ENCODE measurements at regions not wholly inside any gene's neighbourhood (a gene's known extent, or its start where the extent isn't known, plus 50 kb on each side); places are given as distances from the start of the nearest gene placed in this dataset.
"Not testable (repeated sequence)": the region's sequence is repeated elsewhere in the genome, so short reads cannot be mapped to it uniquely, and the experiment has no call there.

- H3K27me3 Mint-ChIP-seq (ENCODE audit: low read depth): no peaks in the 10 kb centered on the region
- no peak overlapping the region for H3K4me3 Mint-ChIP-seq
- ChIA-PET CTCF (no interaction called here), POLR2A (no interaction called here)
- H3K9me3 Mint-ChIP-seq: peaks cover 11% of the 10 kb centered on the region
- H3K27ac Mint-ChIP-seq: no peak overlapping the region
- peaks cover 6% of the 10 kb centered on the region; the same call in 1 of the 2 replicates for H3K4me1 Mint-ChIP-seq
- DNase-seq (ENCODE audit: low spot score): no peak
- TF ChIP-seq SMAD4 (CRISPR knock-in tag; IDR thresholded peaks at IDR 0.05) (no peak), ZNF425 (CRISPR knock-in tag; conservative IDR thresholded peaks at IDR 0.05) (no peak), CBFB (CRISPR knock-in tag; IDR thresholded peaks at IDR 0.05; ENCODE audit: low read depth) (no peak), FOXJ3 (CRISPR knock-in tag; IDR thresholded peaks at IDR 0.05; ENCODE audit: borderline replicate concordance) (no peak), HMGA2 (CRISPR knock-in tag; IDR thresholded peaks at IDR 0.05) (no peak), MXD4 (CRISPR knock-in tag; IDR thresholded peaks at IDR 0.05; ENCODE audit: borderline replicate concordance) (no peak), RORB (CRISPR knock-in tag; IDR thresholded peaks at IDR 0.05) (no peak), SMAD3 (CRISPR knock-in tag; IDR thresholded peaks at IDR 0.05; ENCODE audit: borderline replicate concordance) (no peak), ZNF219 (CRISPR knock-in tag; IDR thresholded peaks at IDR 0.05; ENCODE audit: borderline replicate concordance) (no peak), MYBL2 (CRISPR knock-in tag; IDR thresholded peaks at IDR 0.05) (no peak)
- TF ChIP-seq, protein P1, sequence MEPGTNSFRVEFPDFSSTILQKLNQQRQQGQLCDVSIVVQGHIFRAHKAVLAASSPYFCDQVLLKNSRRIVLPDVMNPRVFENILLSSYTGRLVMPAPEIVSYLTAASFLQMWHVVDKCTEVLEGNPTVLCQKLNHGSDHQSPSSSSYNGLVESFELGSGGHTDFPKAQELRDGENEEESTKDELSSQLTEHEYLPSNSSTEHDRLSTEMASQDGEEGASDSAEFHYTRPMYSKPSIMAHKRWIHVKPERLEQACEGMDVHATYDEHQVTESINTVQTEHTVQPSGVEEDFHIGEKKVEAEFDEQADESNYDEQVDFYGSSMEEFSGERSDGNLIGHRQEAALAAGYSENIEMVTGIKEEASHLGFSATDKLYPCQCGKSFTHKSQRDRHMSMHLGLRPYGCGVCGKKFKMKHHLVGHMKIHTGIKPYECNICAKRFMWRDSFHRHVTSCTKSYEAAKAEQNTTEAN (CRISPR knock-in tag; IDR thresholded peaks at IDR 0.05): no peak
- TF ChIP-seq, protein P2, sequence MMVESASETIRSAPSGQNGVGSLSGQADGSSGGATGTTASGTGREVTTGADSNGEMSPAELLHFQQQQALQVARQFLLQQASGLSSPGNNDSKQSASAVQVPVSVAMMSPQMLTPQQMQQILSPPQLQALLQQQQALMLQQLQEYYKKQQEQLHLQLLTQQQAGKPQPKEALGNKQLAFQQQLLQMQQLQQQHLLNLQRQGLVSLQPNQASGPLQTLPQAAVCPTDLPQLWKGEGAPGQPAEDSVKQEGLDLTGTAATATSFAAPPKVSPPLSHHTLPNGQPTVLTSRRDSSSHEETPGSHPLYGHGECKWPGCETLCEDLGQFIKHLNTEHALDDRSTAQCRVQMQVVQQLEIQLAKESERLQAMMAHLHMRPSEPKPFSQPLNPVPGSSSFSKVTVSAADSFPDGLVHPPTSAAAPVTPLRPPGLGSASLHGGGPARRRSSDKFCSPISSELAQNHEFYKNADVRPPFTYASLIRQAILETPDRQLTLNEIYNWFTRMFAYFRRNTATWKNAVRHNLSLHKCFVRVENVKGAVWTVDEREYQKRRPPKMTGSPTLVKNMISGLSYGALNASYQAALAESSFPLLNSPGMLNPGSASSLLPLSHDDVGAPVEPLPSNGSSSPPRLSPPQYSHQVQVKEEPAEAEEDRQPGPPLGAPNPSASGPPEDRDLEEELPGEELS (CRISPR knock-in tag; IDR thresholded peaks at IDR 0.05): no peak
- TF ChIP-seq, protein P3, sequence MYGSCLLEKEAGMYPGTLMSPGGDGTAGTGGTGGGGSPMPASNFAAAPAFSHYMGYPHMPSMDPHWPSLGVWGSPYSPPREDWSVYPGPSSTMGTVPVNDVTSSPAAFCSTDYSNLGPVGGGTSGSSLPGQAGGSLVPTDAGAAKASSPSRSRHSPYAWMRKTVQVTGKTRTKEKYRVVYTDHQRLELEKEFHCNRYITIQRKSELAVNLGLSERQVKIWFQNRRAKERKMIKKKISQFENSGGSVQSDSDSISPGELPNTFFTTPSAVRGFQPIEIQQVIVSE (CRISPR knock-in tag; IDR thresholded peaks at IDR 0.05; ENCODE audit: borderline replicate concordance): no peak
- ATAC-seq: no peak
- H3K36me3 Mint-ChIP-seq: peaks cover 17% of the 10 kb centered on the region
Observed at GRCh38 chr1:121569428-121569827, 384.7 kb downstream of the SRGAP2C start.

DNA sequence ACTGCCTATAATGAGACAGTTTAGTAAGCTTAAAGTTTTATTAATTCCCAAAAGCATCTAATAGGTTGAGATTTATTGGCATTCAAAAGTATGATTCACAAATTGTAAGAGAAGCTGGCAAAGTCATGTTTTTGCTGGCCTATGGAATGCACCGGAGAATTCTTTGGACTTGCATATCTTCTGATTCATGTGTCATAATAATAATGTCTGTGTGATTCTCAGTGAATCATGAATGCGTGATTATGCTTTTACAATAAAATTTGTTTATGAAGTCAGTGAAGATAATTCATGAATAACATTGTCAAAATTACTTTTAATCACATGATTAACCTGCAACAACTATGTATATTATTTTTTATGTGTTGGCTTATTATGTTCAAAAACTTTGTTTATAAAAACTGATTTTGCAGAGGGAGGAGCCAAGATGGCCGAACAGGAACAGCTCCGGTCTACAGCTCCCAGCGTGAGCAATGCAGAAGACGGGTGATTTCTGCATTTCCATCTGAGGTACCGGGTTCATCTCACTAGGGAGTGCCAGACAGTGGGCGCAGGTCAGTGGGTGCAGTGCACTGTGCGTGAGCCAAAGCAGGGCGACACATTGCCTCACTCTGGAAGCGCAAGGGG, 389.2 kb downstream of the SRGAP2C start:
- H3K9me3 Mint-ChIP-seq: peaks cover 43% of the 10 kb centered on the region
- H3K4me3 Mint-ChIP-seq; H3K4me1 Mint-ChIP-seq; H3K27me3 Mint-ChIP-seq (ENCODE audit: low read depth); CTCF ChIA-PET; POLR2A ChIA-PET; ATAC-seq; H3K27ac Mint-ChIP-seq; DNase-seq (ENCODE audit: low spot score): not testable (repeated sequence)
- peaks cover 60% of the 10 kb centered on the region for H3K36me3 Mint-ChIP-seq

DNA sequence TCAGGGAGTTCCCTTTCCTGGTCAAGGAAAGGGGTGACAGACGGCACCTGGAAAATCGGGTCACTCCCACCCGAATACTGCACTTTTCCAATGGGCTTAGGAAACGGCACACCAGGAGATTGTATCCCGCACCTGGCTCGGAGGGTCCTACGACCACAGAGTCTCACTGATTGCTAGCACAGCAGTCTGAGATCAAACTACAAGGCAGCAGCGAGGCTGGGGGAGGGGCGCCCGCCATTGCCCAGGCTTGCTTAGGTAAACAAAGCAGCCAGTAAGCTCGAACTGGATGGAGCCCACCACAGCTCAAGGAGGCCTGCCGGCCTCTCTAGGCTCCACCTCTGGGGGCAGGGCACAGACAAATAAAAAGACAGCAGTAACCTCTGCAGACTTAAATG, 389.7 kb downstream of the SRGAP2C start:
- DNase-seq (ENCODE audit: low spot score); H3K4me3 Mint-ChIP-seq; POLR2A ChIA-PET; ATAC-seq; H3K4me1 Mint-ChIP-seq; H3K27me3 Mint-ChIP-seq (ENCODE audit: low read depth); H3K27ac Mint-ChIP-seq; CTCF ChIA-PET: not testable (repeated sequence)
- peaks cover 45% of the 10 kb centered on the region for H3K9me3 Mint-ChIP-seq
- H3K36me3 Mint-ChIP-seq: peaks cover 61% of the 10 kb centered on the region

GRCh38 chr1:121582898-121583297, 398.1 kb downstream of the SRGAP2C start:
- CTCF ChIA-PET; H3K27me3 Mint-ChIP-seq (ENCODE audit: low read depth); H3K27ac Mint-ChIP-seq; POLR2A ChIA-PET; ATAC-seq; H3K4me3 Mint-ChIP-seq; DNase-seq (ENCODE audit: low spot score): not testable (repeated sequence)
- H3K4me1 Mint-ChIP-seq: peaks cover 21% of the 10 kb centered on the region
- peaks cover 59% of the 10 kb centered on the region for H3K36me3 Mint-ChIP-seq
- peaks cover 58% of the 10 kb centered on the region for H3K9me3 Mint-ChIP-seq
